GM12878 (cell line): ENCODE measurements at regions not wholly inside any gene's neighbourhood (a gene's known extent, or its start where the extent isn't known, plus 50 kb on each side); places are given as distances from the start of the nearest gene placed in this dataset.

Experiments used
- E2F8 ChIP-seq: fragments of 450-650 bp; IDR thresholded peaks from 2 replicates; pipeline ENCODE4 v1.6.1; 2018; ENCODE audit warnings: mild to moderate bottlenecking, low read depth, moderate library complexity; ENCODE audit not compliant: partially characterized antibody
- PAX5 ChIP-seq: IDR thresholded peaks from 2 replicates; pipeline ENCODE4 v1.6.1; 2011; ENCODE audit warnings: low read depth, low read length, borderline replicate concordance

- no peak for TF ChIP-seq E2F8
- no peak for TF ChIP-seq PAX5
These were observed 70.2 kb upstream of the PPARA start for GRCh38 chr22:46079861-46080821.
